A549 (cell line): ENCODE measurements at regions not wholly inside any gene's neighbourhood (a gene's known extent, or its start where the extent isn't known, plus 50 kb on each side); places are given as distances from the start of the nearest gene placed in this dataset.
A peak's percentile ranks its signal among the peaks of the same experiment; 100 is the strongest.

Experiments used
- ATAC-seq, 2 experiments: fragments of 200-7000 bp in 1 of 2; fragments of >200 bp in 1 of 2; cut with Nextera tagmentation in 1 of 2; cut with Tn5 transposase in 1 of 2; 3 replicates each; pipeline versions ENCODE4 v1.8.0 to v1.9.1; 2018 to 2020; ENCODE audit warnings: mild to moderate bottlenecking in 1 of 2, moderate library complexity in 1 of 2
- CTCF ChIA-PET: fragments of 300-600 bp; sonication (Branson Sonifier 250); formaldehyde crosslinking; extraction: SDS; loops from one replicate; lab custom pipeline; 2021; ENCODE audit warnings: antibody characterized with exemption, inconsistent platforms; lab: Yijun Ruan, JAX
- POLR2A ChIA-PET: fragments of 350-600 bp; formaldehyde crosslinking; extraction: SDS; loops from one replicate; lab custom pipeline; 2021; ENCODE audit warnings: antibody characterized with exemption, inconsistent platforms; lab: Yijun Ruan, JAX
- DNase-seq, 2 experiments: peaks; one replicate each; pipeline versions ENCODE4 v3.0.0 to v3.0.0-alpha.2; 2011 to 2016; ENCODE audit warnings: low read depth in 1 of 2, low spot score in 1 of 2
- FAIRE-seq: peaks from 2 replicates; lab custom pipeline; 2011; peaks lifted over from hg19 to GRCh38; lab: Jason Lieb, UNC
- H3K27ac ChIP-seq, 2 experiments: fragments of >200 bp; sonication (Bioruptor Twin); formaldehyde crosslinking; 3 replicates each; pipeline ENCODE4 v1.5.1; 2016 to 2017
- H3K4me1 ChIP-seq: fragments of >200 bp; sonication (Bioruptor Twin); formaldehyde crosslinking; 3 replicates; pipeline ENCODE4 v1.6.1; 2016
- H3K4me2 ChIP-seq: fragments of >200 bp; sonication (Bioruptor Twin); formaldehyde crosslinking; 3 replicates; pipeline ENCODE4 v1.6.1; 2016
- H3K4me3 ChIP-seq: fragments of >200 bp; sonication (Bioruptor Twin); formaldehyde crosslinking; 3 replicates; pipeline ENCODE4 v1.5.1; 2016
- H3K9me3 ChIP-seq: fragments of >200 bp; sonication (Bioruptor Twin); formaldehyde crosslinking; 3 replicates; pipeline ENCODE4 v1.6.1; 2016
- CBX2 ChIP-seq: fragments of 200-600 bp; sonication (generic); IDR thresholded peaks from 2 replicates; pipeline ENCODE4 v1.6.1; 2016; ENCODE audit warnings: low read depth, mild to moderate bottlenecking, borderline replicate concordance
- CBX8 ChIP-seq: fragments of 200-600 bp; sonication (generic); IDR thresholded peaks from 2 replicates; pipeline ENCODE4 v1.6.1; 2016
- EHF ChIP-seq: fragments of 250-450 bp; sonication (Bioruptor Pico); IDR thresholded peaks from 2 replicates; pipeline ENCODE4 v1.5.0; 2020; ENCODE audit warnings: mild to moderate bottlenecking
- EP300 ChIP-seq, 2 experiments: fragments of >200 bp; sonication (Bioruptor Twin); formaldehyde crosslinking; IDR thresholded peaks; 2 replicates in 1 of 2; 3 replicates in 1 of 2; pipeline ENCODE4 v1.6.1; 2016 to 2017
- ESRRA ChIP-seq: fragments of 150-350 bp; IDR thresholded peaks from 2 replicates; pipeline ENCODE4 v1.6.1; 2014; ENCODE audit warnings: mild to moderate bottlenecking, low read length, borderline replicate concordance
- HOXA7 ChIP-seq: fragments of 250-450 bp; sonication (Bioruptor Pico); IDR thresholded peaks from 2 replicates; pipeline ENCODE4 v1.5.0; 2020; ENCODE audit warnings: mild to moderate bottlenecking, moderate library complexity
- JUN ChIP-seq, 2 experiments: fragments of >200 bp; sonication (Bioruptor Twin); formaldehyde crosslinking; IDR thresholded peaks; 2 replicates in 1 of 2; 3 replicates in 1 of 2; pipeline ENCODE4 v1.6.1; 2016 to 2017
- MAZ ChIP-seq: fragments of 150-350 bp; IDR thresholded peaks from 2 replicates; pipeline ENCODE4 v1.6.1; 2014; ENCODE audit warnings: antibody characterized with exemption, low read depth, low read length, borderline replicate concordance
- NFE2L2 ChIP-seq: fragments of 150-350 bp; conservative IDR thresholded peaks from 2 replicates; pipeline ENCODE4 v1.6.1; 2014; ENCODE audit warnings: low read length
- NPAS2 ChIP-seq: fragments of 250-450 bp; sonication (Bioruptor Pico); IDR thresholded peaks from 2 replicates; pipeline ENCODE4 v1.8.0; 2022; ENCODE audit warnings: mild to moderate bottlenecking, moderate library complexity, borderline replicate concordance
- PHF8 ChIP-seq: fragments of 200-600 bp; sonication (generic); IDR thresholded peaks from 2 replicates; pipeline ENCODE4 v1.6.1; 2016; ENCODE audit warnings: low read depth, mild to moderate bottlenecking, antibody characterized with exemption, moderate library complexity, borderline replicate concordance
- POLR2AphosphoS2 ChIP-seq: conservative IDR thresholded peaks from 2 replicates; pipeline ENCODE4 v1.6.1; 2012; ENCODE audit warnings: low read length, improper control_type of control experiment, inconsistent platforms
- RFX5 ChIP-seq: fragments of 450-650 bp; IDR thresholded peaks from 2 replicates; pipeline ENCODE4 v1.7.1; 2014; ENCODE audit warnings: antibody characterized with exemption, mild to moderate bottlenecking, moderate library complexity
- RNF2 ChIP-seq: fragments of 200-600 bp; sonication (generic); IDR thresholded peaks from 2 replicates; pipeline ENCODE4 v1.6.1; 2016; ENCODE audit warnings: low read depth, mild to moderate bottlenecking, antibody characterized with exemption, moderate library complexity, borderline replicate concordance
- TFCP2L1 ChIP-seq: fragments of 250-450 bp; sonication (Bioruptor Pico); IDR thresholded peaks from 2 replicates; pipeline ENCODE4 v1.5.0; 2021; ENCODE audit warnings: mild to moderate bottlenecking
- TP53 ChIP-seq: fragments of 250-450 bp; sonication (Bioruptor Pico); IDR thresholded peaks from 2 replicates; pipeline ENCODE4 v1.5.0; 2021; ENCODE audit warnings: mild to moderate bottlenecking, moderate library complexity
- ZC3H11A ChIP-seq: fragments of 450-650 bp; IDR thresholded peaks from 2 replicates; pipeline ENCODE4 v1.6.1; 2014; ENCODE audit warnings: antibody characterized with exemption, mild to moderate bottlenecking
- ZNF302 ChIP-seq: fragments of 250-450 bp; sonication (Bioruptor Pico); IDR thresholded peaks from 2 replicates; pipeline ENCODE4 v1.9.0; 2021; ENCODE audit warnings: inconsistent platforms, mild to moderate bottlenecking, moderate library complexity
- WGBS: methylation state at CpG from one replicate; pipeline ENCODE4 v1.1.6; 2017; ENCODE audit errors: missing lambda C conversion rate; 5-methylcytosine and 5-hydroxymethylcytosine counted together
- TF ChIP-seq, protein P1 (sequence below): fragments of >200 bp; sonication (Bioruptor Twin); formaldehyde crosslinking; IDR thresholded peaks from 3 replicates; pipeline ENCODE4 v1.5.1; 2016
- TF ChIP-seq, protein P2 (sequence below): IDR thresholded peaks from 2 replicates; pipeline ENCODE4 v1.6.1; 2012; ENCODE audit warnings: low read depth, borderline replicate concordance
- TF ChIP-seq, protein P3 (sequence below): fragments of 150-350 bp; IDR thresholded peaks from 2 replicates; pipeline ENCODE4 v1.6.1; 2014; ENCODE audit warnings: low read depth, mild to moderate bottlenecking, low read length
- TF ChIP-seq, protein P4 (sequence below): fragments of >200 bp; sonication (Bioruptor Twin); formaldehyde crosslinking; IDR thresholded peaks from 2 replicates; pipeline ENCODE4 v1.6.1; 2016

DNA sequence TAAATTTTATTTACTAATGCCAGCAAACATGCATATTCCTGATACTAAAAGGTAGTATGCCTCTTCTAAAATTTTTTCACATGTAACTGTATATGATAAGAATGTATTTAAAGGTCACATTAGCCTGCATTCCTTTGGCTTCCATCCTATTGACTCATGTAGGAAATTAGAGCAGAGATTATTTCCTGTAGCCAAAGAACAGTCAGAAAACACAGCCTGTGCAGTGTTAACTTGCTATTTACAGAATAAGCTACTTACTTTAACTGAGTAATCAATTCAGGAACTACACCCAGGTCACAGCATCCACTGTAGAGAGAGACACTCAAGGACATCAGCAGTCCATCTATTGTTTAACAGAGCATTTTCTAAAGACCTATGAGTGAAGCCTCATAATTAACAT, 154.5 kb upstream of the ADGRL4 start:
- Histone ChIP-seq H3K4me2 (peak overlapping the region; percentile 32; the same call in 1 of the 3 replicates), H3K9me3 (peaks cover 5% of the 10 kb centered on the region; the same call in 1 of the 3 replicates), H3K27ac (no peak overlapping the region), H3K4me3 (no peak overlapping the region), H3K4me1 (peaks cover 9% of the 10 kb centered on the region; the same call in 1 of the 3 replicates)
- ChIA-PET CTCF (no interaction called here), POLR2A (no interaction called here)
- ATAC-seq (no peak), DNase-seq (no peak), FAIRE-seq (no peak)
- no peak for TF ChIP-seq CBX2
- TF ChIP-seq HOXA7 (CRISPR knock-in tag): no peak
- TF ChIP-seq NFE2L2: no peak
- TF ChIP-seq EP300 (IDR thresholded peaks at IDR 0.05): no peak
- no peak for TF ChIP-seq PHF8
- TF ChIP-seq, protein P1, sequence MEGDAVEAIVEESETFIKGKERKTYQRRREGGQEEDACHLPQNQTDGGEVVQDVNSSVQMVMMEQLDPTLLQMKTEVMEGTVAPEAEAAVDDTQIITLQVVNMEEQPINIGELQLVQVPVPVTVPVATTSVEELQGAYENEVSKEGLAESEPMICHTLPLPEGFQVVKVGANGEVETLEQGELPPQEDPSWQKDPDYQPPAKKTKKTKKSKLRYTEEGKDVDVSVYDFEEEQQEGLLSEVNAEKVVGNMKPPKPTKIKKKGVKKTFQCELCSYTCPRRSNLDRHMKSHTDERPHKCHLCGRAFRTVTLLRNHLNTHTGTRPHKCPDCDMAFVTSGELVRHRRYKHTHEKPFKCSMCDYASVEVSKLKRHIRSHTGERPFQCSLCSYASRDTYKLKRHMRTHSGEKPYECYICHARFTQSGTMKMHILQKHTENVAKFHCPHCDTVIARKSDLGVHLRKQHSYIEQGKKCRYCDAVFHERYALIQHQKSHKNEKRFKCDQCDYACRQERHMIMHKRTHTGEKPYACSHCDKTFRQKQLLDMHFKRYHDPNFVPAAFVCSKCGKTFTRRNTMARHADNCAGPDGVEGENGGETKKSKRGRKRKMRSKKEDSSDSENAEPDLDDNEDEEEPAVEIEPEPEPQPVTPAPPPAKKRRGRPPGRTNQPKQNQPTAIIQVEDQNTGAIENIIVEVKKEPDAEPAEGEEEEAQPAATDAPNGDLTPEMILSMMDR: no peak
- no peak for TF ChIP-seq RNF2
- TF ChIP-seq TP53: no peak
- no peak for TF ChIP-seq RFX5
- no peak for TF ChIP-seq JUN (IDR thresholded peaks at IDR 0.05)
- no peak for TF ChIP-seq EHF (CRISPR knock-in tag)

DNA sequence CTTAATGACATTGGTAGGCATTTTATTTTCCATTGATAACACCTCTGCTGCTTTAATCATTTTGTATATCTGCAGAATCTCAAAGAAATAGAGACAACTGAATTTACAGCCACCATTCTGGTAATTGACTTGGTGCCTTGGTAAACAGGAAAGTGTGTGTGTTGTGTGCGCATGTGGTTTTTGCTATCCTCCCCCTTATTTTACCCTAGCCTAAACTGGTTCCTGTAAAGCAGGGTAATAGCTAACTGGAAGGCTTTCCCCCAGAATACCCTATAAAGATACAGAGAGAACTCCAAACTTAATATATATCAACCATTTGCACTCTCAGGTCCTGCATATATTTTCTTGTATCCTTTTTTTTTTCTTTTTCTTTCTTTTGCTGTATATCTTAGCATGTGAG, 149.5 kb upstream of the ADGRL4 start:
- FAIRE-seq: no peak
- ChIA-PET CTCF (no interaction called here), POLR2A (no interaction called here)
- H3K4me2 ChIP-seq: no peak overlapping the region
- ATAC-seq: no peak
- H3K4me1 ChIP-seq: peaks cover 4% of the 10 kb centered on the region; the same call in 1 of the 3 replicates
- no peaks in the 10 kb centered on the region for H3K9me3 ChIP-seq
- TF ChIP-seq MAZ (no peak), POLR2AphosphoS2 (no peak), TP53 (no peak), EHF (CRISPR knock-in tag) (no peak), ZC3H11A (no peak), CBX8 (no peak), ESRRA (no peak), TFCP2L1 (CRISPR knock-in tag) (no peak), ZNF302 (CRISPR knock-in tag) (no peak), NPAS2 (CRISPR knock-in tag) (no peak)
- TF ChIP-seq, protein P2, sequence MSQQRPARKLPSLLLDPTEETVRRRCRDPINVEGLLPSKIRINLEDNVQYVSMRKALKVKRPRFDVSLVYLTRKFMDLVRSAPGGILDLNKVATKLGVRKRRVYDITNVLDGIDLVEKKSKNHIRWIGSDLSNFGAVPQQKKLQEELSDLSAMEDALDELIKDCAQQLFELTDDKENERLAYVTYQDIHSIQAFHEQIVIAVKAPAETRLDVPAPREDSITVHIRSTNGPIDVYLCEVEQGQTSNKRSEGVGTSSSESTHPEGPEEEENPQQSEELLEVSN: no peak
- TF ChIP-seq, protein P3, sequence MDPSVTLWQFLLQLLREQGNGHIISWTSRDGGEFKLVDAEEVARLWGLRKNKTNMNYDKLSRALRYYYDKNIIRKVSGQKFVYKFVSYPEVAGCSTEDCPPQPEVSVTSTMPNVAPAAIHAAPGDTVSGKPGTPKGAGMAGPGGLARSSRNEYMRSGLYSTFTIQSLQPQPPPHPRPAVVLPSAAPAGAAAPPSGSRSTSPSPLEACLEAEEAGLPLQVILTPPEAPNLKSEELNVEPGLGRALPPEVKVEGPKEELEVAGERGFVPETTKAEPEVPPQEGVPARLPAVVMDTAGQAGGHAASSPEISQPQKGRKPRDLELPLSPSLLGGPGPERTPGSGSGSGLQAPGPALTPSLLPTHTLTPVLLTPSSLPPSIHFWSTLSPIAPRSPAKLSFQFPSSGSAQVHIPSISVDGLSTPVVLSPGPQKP: no peak
- TF ChIP-seq, protein P4, sequence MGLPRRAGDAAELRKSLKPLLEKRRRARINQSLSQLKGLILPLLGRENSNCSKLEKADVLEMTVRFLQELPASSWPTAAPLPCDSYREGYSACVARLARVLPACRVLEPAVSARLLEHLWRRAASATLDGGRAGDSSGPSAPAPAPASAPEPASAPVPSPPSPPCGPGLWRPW: no peak
- H3K27ac ChIP-seq: no peak overlapping the region
- no peak for DNase-seq
- no peak overlapping the region for H3K4me3 ChIP-seq
- WGBS: 100% methylated on average over 1 of the region's 1 CpG
